ENCODE measurements at regions not wholly inside any gene's neighbourhood (a gene's known extent, or its start where the extent isn't known, plus 50 kb on each side); places are given as distances from the start of the nearest gene placed in this dataset.
A peak's percentile ranks its signal among the peaks of the same experiment; 100 is the strongest.
"Not testable (repeated sequence)": the region's sequence is repeated elsewhere in the genome, so short reads cannot be mapped to it uniquely, and the experiment has no call there.

DNA sequence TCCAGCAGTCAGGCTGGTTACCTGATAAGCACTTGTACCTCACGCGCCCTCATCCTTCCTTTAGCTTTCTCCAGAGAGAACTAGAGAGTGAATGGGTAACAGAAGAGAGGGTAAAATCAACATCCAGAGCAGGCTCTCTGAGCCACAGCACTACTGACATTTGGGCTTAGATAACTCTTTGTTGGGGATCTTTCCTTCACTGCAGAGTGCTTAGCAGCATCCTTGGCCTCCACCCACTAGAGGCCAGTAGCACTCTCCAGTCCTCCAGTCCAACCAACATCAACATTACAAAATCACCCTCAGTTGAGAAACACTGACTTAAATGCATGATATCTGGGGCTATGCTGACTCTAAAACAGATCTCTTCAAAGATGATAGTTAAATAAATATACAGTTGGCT lies 220.7 kb downstream of the TACR3 start:
- TF ChIP-seq, protein P1, sequence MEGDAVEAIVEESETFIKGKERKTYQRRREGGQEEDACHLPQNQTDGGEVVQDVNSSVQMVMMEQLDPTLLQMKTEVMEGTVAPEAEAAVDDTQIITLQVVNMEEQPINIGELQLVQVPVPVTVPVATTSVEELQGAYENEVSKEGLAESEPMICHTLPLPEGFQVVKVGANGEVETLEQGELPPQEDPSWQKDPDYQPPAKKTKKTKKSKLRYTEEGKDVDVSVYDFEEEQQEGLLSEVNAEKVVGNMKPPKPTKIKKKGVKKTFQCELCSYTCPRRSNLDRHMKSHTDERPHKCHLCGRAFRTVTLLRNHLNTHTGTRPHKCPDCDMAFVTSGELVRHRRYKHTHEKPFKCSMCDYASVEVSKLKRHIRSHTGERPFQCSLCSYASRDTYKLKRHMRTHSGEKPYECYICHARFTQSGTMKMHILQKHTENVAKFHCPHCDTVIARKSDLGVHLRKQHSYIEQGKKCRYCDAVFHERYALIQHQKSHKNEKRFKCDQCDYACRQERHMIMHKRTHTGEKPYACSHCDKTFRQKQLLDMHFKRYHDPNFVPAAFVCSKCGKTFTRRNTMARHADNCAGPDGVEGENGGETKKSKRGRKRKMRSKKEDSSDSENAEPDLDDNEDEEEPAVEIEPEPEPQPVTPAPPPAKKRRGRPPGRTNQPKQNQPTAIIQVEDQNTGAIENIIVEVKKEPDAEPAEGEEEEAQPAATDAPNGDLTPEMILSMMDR (IDR thresholded peaks at IDR 0.05; ENCODE audit: control extremely low read depth, extremely low read depth, low read depth, missing control alignments) = no peak
- CTCF ChIA-PET = no interaction called here
- no peak for DNase-seq (ENCODE audit: extremely low spot score)
- POLR2A ChIA-PET = no interaction called here

DNA sequence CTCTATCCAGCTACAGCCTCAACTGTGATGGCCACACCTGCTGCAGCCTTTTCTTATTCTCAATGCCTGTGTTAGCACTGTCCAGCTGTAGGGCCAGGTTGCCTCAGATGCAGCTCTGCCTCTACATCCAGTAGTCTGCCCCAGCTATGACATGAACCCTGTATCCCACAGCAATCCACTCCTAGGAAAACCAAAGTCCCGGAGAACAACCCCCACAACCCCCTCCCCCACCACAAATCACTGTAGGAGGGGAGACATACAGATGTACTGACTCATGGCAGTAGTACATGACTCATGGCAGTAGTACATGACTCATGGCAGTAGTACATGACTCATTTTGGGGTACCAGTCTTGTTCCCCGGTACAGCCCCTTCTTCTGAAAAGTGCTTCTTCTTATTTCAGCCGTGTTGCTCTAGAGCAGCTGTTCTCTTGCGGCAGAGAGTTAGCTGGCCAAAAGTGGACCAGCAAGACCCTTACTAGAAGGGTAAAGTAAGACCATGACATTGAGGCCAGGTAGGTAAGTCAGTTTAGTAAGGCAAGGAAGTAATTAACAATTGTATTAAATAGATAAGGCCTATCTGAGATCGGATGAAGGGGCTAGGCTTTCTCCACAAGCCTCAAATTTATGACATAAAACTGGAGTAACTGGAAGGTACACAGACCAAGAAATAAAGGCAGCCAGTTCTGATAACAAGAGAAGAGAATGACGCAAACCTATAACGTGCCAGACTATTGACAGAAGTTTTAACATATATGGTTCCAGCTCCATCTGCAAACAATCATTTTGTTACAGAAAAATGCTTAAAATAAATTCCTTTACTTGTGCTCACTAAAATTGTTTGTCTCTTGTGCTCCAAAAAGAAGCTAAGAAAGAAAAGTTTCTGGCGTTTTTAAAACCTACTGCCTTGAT lies 221.4 kb downstream of the TACR3 start:
- TF ChIP-seq, protein P1 (IDR thresholded peaks at IDR 0.05; ENCODE audit: control extremely low read depth, extremely low read depth, low read depth, missing control alignments) = no peak
- DNase-seq (ENCODE audit: extremely low spot score) = peak; percentile 45
- ChIA-PET CTCF (no interaction called here), POLR2A (no interaction called here)

DNA sequence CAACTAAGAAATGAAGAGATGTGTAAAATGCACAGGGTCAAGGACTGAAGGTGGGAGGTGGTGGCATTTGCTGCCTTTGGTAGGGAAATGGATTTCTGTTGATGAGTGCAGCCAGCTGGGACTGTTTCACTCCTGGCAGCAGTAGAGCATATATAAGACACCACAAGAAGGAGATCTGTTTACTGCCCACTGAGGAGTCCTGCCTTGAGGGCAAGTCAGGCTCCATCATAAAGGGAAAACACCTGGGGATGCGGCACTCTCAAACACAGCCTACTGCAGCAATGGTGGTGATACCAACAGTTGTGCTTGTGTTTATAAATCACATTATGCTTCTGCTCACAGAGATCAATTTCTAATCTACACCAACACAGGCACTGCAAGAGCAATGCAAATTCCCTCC lies 222.1 kb downstream of the TACR3 start:
- POLR2A ChIA-PET = no interaction called here
- DNase-seq (ENCODE audit: extremely low spot score) = no peak
- TF ChIP-seq, protein P1 (IDR thresholded peaks at IDR 0.05; ENCODE audit: control extremely low read depth, extremely low read depth, low read depth, missing control alignments) = no peak
- CTCF ChIA-PET = no interaction called here

DNA sequence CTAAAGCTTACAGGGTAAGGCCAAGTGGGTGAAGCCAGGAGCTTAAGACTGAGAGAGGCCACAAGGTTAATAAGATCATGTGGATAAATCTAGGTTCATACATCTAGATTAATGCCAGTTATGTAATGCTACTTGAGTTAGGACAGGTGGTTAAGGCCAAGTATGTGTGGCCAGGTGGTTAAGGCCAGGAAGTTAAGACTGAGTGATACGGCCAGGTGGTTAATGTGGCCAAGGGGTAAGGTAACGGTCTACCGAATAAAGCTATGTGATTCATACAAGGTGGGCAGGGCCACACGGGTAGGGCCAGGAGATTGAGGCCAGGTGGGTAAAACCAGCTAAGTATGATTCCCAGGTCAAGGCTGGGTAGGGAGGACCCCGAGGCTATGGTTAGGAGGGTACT lies 223.0 kb downstream of the TACR3 start:
- POLR2A ChIA-PET = no interaction called here
- TF ChIP-seq, protein P1 (IDR thresholded peaks at IDR 0.05; ENCODE audit: control extremely low read depth, extremely low read depth, low read depth, missing control alignments) = no peak
- CTCF ChIA-PET = interaction anchor here (1.2 kb wide), 1 partner anchor 22 kb away, joined by 3 read pairs; no protein-coding TSS in a partner anchor
- DNase-seq (ENCODE audit: extremely low spot score) = no peak

DNA sequence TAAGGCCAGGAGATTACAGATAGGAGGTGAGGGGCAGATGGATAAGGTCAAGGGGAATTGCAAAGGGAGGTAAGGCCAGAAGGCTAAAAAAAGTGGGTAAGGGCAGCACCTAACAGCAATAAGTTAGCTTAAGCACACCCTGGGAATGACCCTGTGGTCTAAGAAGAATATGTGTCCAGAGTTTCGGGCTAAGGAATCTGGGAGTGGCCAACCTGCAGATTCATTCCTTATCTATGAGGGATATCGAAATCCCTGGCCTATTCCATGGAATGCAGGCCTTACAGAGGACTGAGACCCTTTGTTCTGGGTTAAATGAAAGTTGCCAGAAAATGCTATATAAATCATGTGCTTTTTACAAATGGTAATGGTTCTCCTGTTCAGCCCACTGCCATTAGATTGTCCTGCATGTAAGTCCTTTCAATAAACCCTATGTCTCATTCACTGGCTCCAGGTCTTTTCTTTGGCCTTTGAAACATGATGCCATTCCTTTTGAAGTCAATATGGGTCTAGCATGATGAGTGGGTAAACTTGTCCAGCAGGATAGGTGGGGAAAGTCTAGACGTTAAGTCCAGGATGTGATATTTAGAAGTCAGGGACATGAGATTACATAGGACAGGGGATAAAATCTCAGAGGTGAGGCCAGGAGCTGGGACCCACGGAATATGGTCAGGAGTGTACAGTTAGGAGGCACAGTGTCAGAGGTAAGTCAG lies 226.2 kb downstream of the TACR3 start:
- DNase-seq (ENCODE audit: extremely low spot score) = no peak
- TF ChIP-seq, protein P1 (IDR thresholded peaks at IDR 0.05; ENCODE audit: control extremely low read depth, extremely low read depth, low read depth, missing control alignments) = no peak
- ChIA-PET CTCF (no interaction called here), POLR2A (no interaction called here)

DNA sequence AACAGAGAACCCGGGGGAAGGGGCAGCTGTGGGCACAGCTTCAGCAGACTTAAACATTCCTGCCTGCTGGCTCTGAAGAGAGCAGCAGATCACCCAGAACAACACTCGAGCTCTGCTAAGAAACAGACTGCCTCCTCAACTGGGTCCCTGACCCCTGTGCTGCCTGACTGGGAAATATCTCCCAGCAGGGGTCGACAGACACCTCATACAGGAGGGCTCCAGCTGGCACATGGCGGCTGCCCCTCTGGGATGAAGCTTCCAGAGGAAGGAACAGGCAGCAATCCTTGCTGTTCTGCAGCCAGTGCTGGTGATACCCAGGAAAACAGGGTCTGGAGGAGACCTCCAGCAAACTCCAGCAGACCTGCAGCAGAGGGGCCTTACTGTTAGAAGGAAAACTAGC lies 234.5 kb downstream of the TACR3 start:
- CTCF ChIA-PET = interaction anchor here (0.9 to 1.2 kb wide), 2 partner anchors 20 to 65 kb away, joined by 3 to 4 read pairs; no protein-coding TSS in a partner anchor
- POLR2A ChIA-PET; DNase-seq (ENCODE audit: extremely low spot score): not testable (repeated sequence)

DNA sequence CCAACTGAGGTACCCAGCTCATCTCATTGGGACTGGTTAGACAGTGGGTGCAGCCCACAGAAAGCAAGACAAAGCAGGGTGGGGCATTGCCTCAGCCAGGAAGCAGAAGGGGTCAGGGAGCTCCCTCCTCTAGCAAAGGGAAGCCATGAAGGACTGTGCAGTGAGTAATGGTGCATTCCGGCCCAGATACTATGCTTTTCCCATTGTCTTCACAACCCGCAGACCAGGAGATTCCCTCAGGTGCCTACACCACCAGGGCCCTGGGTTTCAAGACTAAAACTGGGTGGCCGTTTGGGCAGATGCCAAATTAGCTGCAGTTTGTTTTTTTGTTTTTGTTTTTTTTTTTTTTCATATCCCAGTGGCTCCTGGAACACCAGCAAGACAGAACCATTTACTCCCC lies 235.3 kb downstream of the TACR3 start:
- DNase-seq (ENCODE audit: extremely low spot score) = no peak
- ChIA-PET CTCF (interaction anchor here (0.9 kb wide), 1 partner anchor 20 kb away, joined by 4 read pairs; no protein-coding TSS in a partner anchor), POLR2A (no interaction called here)
- TF ChIP-seq, protein P1 (IDR thresholded peaks at IDR 0.05; ENCODE audit: control extremely low read depth, extremely low read depth, low read depth, missing control alignments) = no peak

All from GM10248 (cell line).